Osteoblast (primary cell): ENCODE measurements at regions not wholly inside any gene's neighbourhood (a gene's known extent, or its start where the extent isn't known, plus 50 kb on each side); places are given as distances from the start of the nearest gene placed in this dataset.
A peak's percentile ranks its signal among the peaks of the same experiment; 100 is the strongest.
"Not testable (repeated sequence)": the region's sequence is repeated elsewhere in the genome, so short reads cannot be mapped to it uniquely, and the experiment has no call there.

Experiments
- DNase-seq: peaks from one replicate; pipeline ENCODE4 v3.0.0; 2011; ENCODE audit warnings: low spot score, mixed read lengths; ENCODE audit not compliant: insufficient read length; ENCODE audit errors: missing footprints
- H2AFZ ChIP-seq: 2 replicates; pipeline ENCODE4 v1.6.0; 2011; ENCODE audit warnings: mild to moderate bottlenecking, low read length
- H3K27ac ChIP-seq: 2 replicates; pipeline ENCODE4 v1.5.1; 2011; ENCODE audit warnings: mild to moderate bottlenecking, low read depth, low read length, moderate library complexity
- H3K27me3 ChIP-seq: 2 replicates; pipeline ENCODE4 v1.6.0; 2012; ENCODE audit warnings: mild to moderate bottlenecking, control low read depth, inconsistent platforms, low read length, moderate library complexity; ENCODE audit not compliant: insufficient read depth
- H3K36me3 ChIP-seq: 2 replicates; pipeline ENCODE4 v1.5.1; 2011; ENCODE audit warnings: mild to moderate bottlenecking, low read length, control low read depth, moderate library complexity; ENCODE audit not compliant: insufficient read depth
- H3K4me1 ChIP-seq: 2 replicates; pipeline ENCODE4 v1.5.1; 2011; ENCODE audit warnings: mild to moderate bottlenecking, low read length, control low read depth, moderate library complexity; ENCODE audit not compliant: insufficient read depth
- H3K4me2 ChIP-seq: 2 replicates; pipeline ENCODE4 v1.6.0; 2011; ENCODE audit warnings: mild to moderate bottlenecking, low read length; ENCODE audit not compliant: insufficient read depth
- H3K4me3 ChIP-seq: fragments of 200-600 bp; sonication (generic); 3 replicates; pipeline ENCODE4 v1.5.1; 2012; ENCODE audit warnings: mild to moderate bottlenecking, low read length, inconsistent platforms; ENCODE audit not compliant: insufficient read depth
- H3K79me2 ChIP-seq: 2 replicates; pipeline ENCODE4 v1.6.0; 2012; ENCODE audit warnings: mild to moderate bottlenecking, low read length, control low read depth, inconsistent platforms; ENCODE audit not compliant: insufficient read depth
- H3K9me3 ChIP-seq: 2 replicates; pipeline ENCODE4 v1.5.1; 2011; ENCODE audit warnings: low read depth, low read length, control low read depth
- H4K20me1 ChIP-seq: 2 replicates; pipeline ENCODE4 v1.6.0; 2012; ENCODE audit warnings: mild to moderate bottlenecking, low read length, control low read depth; ENCODE audit not compliant: insufficient read depth
- CTCF ChIP-seq: IDR thresholded peaks from 2 replicates; pipeline ENCODE4 v1.5.1; 2011; ENCODE audit warnings: mild to moderate bottlenecking, low read depth, low read length, moderate library complexity; ENCODE audit errors: extremely low read depth

GRCh38 chr15:66965201-66965900 lies 100.1 kb upstream of the SMAD3 start:
- DNase-seq = no peak
- Histone ChIP-seq H3K79me2 (no peaks in the 10 kb centered on the region), H3K4me3 (no peak overlapping the region), H3K27me3 (no peaks in the 10 kb centered on the region), H3K27ac (no peak overlapping the region), H4K20me1 (no peaks in the 10 kb centered on the region), H3K36me3 (no peaks in the 10 kb centered on the region), H2AFZ (no peak overlapping the region), H3K9me3 (no peaks in the 10 kb centered on the region), H3K4me1 (no peaks in the 10 kb centered on the region), H3K4me2 (no peak overlapping the region)
- TF ChIP-seq CTCF = no peak

GRCh38 chr15:66966256-66966655 lies 99.1 kb upstream of the SMAD3 start:
- H3K36me3 ChIP-seq = no peaks in the 10 kb centered on the region
- H3K27me3 ChIP-seq = no peaks in the 10 kb centered on the region
- H3K4me2 ChIP-seq = no peak overlapping the region
- no peaks in the 10 kb centered on the region for H4K20me1 ChIP-seq
- DNase-seq = no peak
- no peaks in the 10 kb centered on the region for H3K4me1 ChIP-seq
- no peak overlapping the region for H3K4me3 ChIP-seq
- H2AFZ ChIP-seq = no peak overlapping the region
- TF ChIP-seq CTCF = peak; percentile 26
- H3K27ac ChIP-seq = no peak overlapping the region
- H3K79me2 ChIP-seq = no peaks in the 10 kb centered on the region
- no peaks in the 10 kb centered on the region for H3K9me3 ChIP-seq

- H3K4me1 ChIP-seq = no peaks in the 10 kb centered on the region
- H3K27me3 ChIP-seq = no peaks in the 10 kb centered on the region
- no peak overlapping the region for H3K4me3 ChIP-seq
- no peaks in the 10 kb centered on the region for H3K9me3 ChIP-seq
- no peak overlapping the region for H3K4me2 ChIP-seq
- H2AFZ ChIP-seq = no peak overlapping the region
- DNase-seq = no peak
- H3K36me3 ChIP-seq = no peaks in the 10 kb centered on the region
- no peaks in the 10 kb centered on the region for H3K79me2 ChIP-seq
- H4K20me1 ChIP-seq = no peaks in the 10 kb centered on the region
- H3K27ac ChIP-seq = no peak overlapping the region
- TF ChIP-seq CTCF = no peak
Measured at GRCh38 chr15:66968806-66969596, 96.4 kb upstream of the SMAD3 start.

GRCh38 chr15:66974131-66974530 lies 91.3 kb upstream of the SMAD3 start:
- not testable (repeated sequence) for H2AFZ ChIP-seq, H3K36me3 ChIP-seq, H3K79me2 ChIP-seq, H3K4me1 ChIP-seq, DNase-seq, H4K20me1 ChIP-seq, H3K27ac ChIP-seq, H3K4me3 ChIP-seq, H3K4me2 ChIP-seq, H3K9me3 ChIP-seq, H3K27me3 ChIP-seq
